ENCODE measurements at regions not wholly inside any gene's neighbourhood (a gene's known extent, or its start where the extent isn't known, plus 50 kb on each side); places are given as distances from the start of the nearest gene placed in this dataset.

DNA sequence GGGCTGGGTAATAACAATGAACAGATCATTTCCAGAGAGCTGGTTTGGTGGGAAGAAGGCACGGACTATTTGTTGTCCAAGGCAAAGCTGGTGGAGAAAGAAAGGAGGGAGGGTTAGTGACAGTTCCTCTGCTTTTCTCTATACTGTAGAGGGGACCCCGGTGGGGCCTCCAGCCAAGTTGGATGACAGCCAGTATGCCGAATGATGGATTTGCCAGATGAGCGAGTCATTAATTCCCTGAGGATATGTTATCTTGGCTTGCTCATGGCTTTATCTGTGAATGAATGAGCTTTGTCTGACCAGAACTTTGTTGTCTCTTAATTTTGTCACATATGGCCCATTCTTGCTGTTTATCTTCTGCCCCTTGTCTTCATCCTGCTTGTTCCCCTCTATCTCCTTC, 158.6 kb upstream of the GLRA1 start:
- ATAC-seq: no peak
- TF ChIP-seq, protein P1, sequence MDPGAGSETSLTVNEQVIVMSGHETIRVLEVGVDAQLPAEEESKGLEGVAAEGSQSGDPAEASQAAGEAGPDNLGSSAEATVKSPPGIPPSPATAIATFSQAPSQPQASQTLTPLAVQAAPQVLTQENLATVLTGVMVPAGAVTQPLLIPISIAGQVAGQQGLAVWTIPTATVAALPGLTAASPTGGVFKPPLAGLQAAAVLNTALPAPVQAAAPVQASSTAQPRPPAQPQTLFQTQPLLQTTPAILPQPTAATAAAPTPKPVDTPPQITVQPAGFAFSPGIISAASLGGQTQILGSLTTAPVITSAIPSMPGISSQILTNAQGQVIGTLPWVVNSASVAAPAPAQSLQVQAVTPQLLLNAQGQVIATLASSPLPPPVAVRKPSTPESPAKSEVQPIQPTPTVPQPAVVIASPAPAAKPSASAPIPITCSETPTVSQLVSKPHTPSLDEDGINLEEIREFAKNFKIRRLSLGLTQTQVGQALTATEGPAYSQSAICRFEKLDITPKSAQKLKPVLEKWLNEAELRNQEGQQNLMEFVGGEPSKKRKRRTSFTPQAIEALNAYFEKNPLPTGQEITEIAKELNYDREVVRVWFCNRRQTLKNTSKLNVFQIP (CRISPR knock-in tag; IDR thresholded peaks at IDR 0.05; ENCODE audit: borderline replicate concordance, low read depth): no peak

DNA sequence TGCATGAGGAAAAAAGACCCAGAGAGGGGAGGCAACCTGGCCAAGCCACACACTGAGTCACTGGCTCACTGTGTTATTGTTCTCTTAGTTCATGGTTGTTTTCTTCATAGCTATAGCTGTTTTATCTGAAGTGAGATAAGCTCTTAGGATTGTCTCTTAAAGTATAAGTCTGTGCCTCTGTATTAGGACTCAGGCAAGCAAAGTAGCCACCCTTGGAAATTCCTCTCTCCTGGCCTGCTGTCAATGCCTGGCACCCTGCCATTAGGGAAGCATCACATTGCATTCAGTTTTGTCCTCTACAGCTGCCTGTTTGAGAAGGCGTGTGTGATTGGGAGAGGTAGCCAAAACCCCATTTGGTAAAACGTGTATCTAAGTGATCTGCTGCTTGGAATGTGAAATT, 147.4 kb upstream of the GLRA1 start:
- ATAC-seq: no peak
- TF ChIP-seq RARB (CRISPR knock-in tag; IDR thresholded peaks at IDR 0.05) (no peak), ZNF70 (CRISPR knock-in tag; IDR thresholded peaks at IDR 0.05) (no peak), SNAI2 (CRISPR knock-in tag; IDR thresholded peaks at IDR 0.05) (no peak), ZNF8 (CRISPR knock-in tag; IDR thresholded peaks at IDR 0.05) (no peak), BACH2 (CRISPR knock-in tag; IDR thresholded peaks at IDR 0.05; ENCODE audit: borderline replicate concordance) (no peak), ZNF565 (CRISPR knock-in tag; conservative IDR thresholded peaks at IDR 0.05; ENCODE audit: low read depth) (no peak), ZFP30 (CRISPR knock-in tag; IDR thresholded peaks at IDR 0.05) (no peak), ZC3H10 (CRISPR knock-in tag; IDR thresholded peaks at IDR 0.05) (no peak), ZFP3 (CRISPR knock-in tag; IDR thresholded peaks at IDR 0.05) (no peak), ISL1 (CRISPR knock-in tag; IDR thresholded peaks at IDR 0.05) (no peak), TCF4 (CRISPR knock-in tag; IDR thresholded peaks at IDR 0.05; ENCODE audit: borderline replicate concordance) (no peak), CSDC2 (CRISPR knock-in tag; IDR thresholded peaks at IDR 0.05) (no peak)
- TF ChIP-seq, protein P2, sequence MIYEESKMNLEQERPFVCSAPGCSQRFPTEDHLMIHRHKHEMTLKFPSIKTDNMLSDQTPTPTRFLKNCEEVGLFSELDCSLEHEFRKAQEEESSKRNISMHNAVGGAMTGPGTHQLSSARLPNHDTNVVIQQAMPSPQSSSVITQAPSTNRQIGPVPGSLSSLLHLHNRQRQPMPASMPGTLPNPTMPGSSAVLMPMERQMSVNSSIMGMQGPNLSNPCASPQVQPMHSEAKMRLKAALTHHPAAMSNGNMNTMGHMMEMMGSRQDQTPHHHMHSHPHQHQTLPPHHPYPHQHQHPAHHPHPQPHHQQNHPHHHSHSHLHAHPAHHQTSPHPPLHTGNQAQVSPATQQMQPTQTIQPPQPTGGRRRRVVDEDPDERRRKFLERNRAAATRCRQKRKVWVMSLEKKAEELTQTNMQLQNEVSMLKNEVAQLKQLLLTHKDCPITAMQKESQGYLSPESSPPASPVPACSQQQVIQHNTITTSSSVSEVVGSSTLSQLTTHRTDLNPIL (CRISPR knock-in tag; IDR thresholded peaks at IDR 0.05; ENCODE audit: low read depth): no peak
- TF ChIP-seq, protein P3, sequence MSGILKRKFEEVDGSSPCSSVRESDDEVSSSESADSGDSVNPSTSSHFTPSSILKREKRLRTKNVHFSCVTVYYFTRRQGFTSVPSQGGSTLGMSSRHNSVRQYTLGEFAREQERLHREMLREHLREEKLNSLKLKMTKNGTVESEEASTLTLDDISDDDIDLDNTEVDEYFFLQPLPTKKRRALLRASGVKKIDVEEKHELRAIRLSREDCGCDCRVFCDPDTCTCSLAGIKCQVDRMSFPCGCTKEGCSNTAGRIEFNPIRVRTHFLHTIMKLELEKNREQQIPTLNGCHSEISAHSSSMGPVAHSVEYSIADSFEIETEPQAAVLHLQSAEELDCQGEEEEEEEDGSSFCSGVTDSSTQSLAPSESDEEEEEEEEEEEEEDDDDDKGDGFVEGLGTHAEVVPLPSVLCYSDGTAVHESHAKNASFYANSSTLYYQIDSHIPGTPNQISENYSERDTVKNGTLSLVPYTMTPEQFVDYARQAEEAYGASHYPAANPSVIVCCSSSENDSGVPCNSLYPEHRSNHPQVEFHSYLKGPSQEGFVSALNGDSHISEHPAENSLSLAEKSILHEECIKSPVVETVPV (CRISPR knock-in tag; IDR thresholded peaks at IDR 0.05): no peak

DNA sequence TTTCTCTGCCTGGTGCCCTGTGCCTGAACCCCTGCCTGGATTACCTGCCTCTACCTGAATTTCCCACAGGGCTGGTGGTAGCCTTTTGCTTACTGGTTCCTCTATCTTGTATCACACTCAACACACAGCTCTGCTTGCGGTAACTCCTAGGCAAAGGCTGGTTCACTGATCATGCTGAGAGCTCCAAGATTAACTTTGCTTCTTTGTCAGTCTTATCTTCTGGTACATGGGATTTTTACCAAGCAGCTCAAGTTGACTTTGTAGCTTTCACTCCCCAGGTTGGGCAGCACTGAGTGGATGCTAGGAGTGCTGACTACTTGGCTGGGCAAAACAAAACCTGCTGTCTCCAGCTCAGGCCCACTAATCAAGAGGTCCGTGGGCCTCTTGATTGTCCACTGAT, 145.9 kb upstream of the GLRA1 start:
- ATAC-seq: no peak
- TF ChIP-seq ZC3H10 (CRISPR knock-in tag; IDR thresholded peaks at IDR 0.05) (no peak), ZNF565 (CRISPR knock-in tag; conservative IDR thresholded peaks at IDR 0.05; ENCODE audit: low read depth) (no peak), ZFP3 (CRISPR knock-in tag; IDR thresholded peaks at IDR 0.05) (no peak), SNAI2 (CRISPR knock-in tag; IDR thresholded peaks at IDR 0.05) (no peak), RARB (CRISPR knock-in tag; IDR thresholded peaks at IDR 0.05) (no peak), ARNTL (CRISPR knock-in tag; IDR thresholded peaks at IDR 0.05; ENCODE audit: borderline replicate concordance, low read depth) (no peak), CSDC2 (CRISPR knock-in tag; IDR thresholded peaks at IDR 0.05) (no peak), BACH2 (CRISPR knock-in tag; IDR thresholded peaks at IDR 0.05; ENCODE audit: borderline replicate concordance) (no peak), TCF4 (CRISPR knock-in tag; IDR thresholded peaks at IDR 0.05; ENCODE audit: borderline replicate concordance) (no peak), ISL1 (CRISPR knock-in tag; IDR thresholded peaks at IDR 0.05) (no peak), ZNF70 (CRISPR knock-in tag; IDR thresholded peaks at IDR 0.05) (no peak)
- TF ChIP-seq, protein P1 (CRISPR knock-in tag; IDR thresholded peaks at IDR 0.05; ENCODE audit: borderline replicate concordance, low read depth): no peak

DNA sequence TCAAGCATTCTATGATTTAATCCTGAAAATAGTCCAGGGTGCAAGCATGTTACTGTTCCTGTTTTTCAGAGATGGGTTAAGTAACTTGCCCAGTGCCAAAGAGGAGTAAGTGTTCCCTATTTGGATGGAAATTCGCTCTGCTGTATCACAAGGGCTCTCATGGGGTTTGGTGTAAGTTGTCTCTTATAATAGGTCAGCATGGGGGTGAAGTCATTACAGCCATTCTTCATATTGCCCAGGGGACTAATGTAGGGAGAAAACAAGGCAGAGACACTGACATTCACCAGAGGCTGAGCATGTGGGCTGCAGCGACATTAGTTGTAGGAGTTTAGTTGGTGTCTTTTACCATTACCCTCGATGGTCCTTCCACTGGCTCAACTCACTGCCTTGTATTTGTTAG, 142.1 kb upstream of the GLRA1 start:
- ATAC-seq: no peak
- TF ChIP-seq SNAI2 (CRISPR knock-in tag; IDR thresholded peaks at IDR 0.05) (no peak), ZFP30 (CRISPR knock-in tag; IDR thresholded peaks at IDR 0.05) (no peak), TOX (CRISPR knock-in tag; IDR thresholded peaks at IDR 0.05; ENCODE audit: borderline replicate concordance) (no peak), RARB (CRISPR knock-in tag; IDR thresholded peaks at IDR 0.05) (no peak), TCF4 (CRISPR knock-in tag; IDR thresholded peaks at IDR 0.05; ENCODE audit: borderline replicate concordance) (no peak), ZNF8 (CRISPR knock-in tag; IDR thresholded peaks at IDR 0.05) (no peak), ISL1 (CRISPR knock-in tag; IDR thresholded peaks at IDR 0.05) (no peak), BACH2 (CRISPR knock-in tag; IDR thresholded peaks at IDR 0.05; ENCODE audit: borderline replicate concordance) (no peak)
- TF ChIP-seq, protein P3 (CRISPR knock-in tag; IDR thresholded peaks at IDR 0.05): no peak
- TF ChIP-seq, protein P4, sequence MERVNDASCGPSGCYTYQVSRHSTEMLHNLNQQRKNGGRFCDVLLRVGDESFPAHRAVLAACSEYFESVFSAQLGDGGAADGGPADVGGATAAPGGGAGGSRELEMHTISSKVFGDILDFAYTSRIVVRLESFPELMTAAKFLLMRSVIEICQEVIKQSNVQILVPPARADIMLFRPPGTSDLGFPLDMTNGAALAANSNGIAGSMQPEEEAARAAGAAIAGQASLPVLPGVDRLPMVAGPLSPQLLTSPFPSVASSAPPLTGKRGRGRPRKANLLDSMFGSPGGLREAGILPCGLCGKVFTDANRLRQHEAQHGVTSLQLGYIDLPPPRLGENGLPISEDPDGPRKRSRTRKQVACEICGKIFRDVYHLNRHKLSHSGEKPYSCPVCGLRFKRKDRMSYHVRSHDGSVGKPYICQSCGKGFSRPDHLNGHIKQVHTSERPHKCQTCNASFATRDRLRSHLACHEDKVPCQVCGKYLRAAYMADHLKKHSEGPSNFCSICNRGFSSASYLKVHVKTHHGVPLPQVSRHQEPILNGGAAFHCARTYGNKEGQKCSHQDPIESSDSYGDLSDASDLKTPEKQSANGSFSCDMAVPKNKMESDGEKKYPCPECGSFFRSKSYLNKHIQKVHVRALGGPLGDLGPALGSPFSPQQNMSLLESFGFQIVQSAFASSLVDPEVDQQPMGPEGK (CRISPR knock-in tag; IDR thresholded peaks at IDR 0.05; ENCODE audit: borderline replicate concordance): no peak
- TF ChIP-seq, protein P2 (CRISPR knock-in tag; IDR thresholded peaks at IDR 0.05; ENCODE audit: low read depth): no peak
- TF ChIP-seq, protein P1 (CRISPR knock-in tag; IDR thresholded peaks at IDR 0.05; ENCODE audit: borderline replicate concordance, low read depth): no peak
